HepG2 (cell line): ENCODE measurements at regions not wholly inside any gene's neighbourhood (a gene's known extent, or its start where the extent isn't known, plus 50 kb on each side); places are given as distances from the start of the nearest gene placed in this dataset.

Experiments
- ATAC-seq: fragments of 200-7000 bp; cut with Tn5 transposase; 3 replicates; pipeline ENCODE4 v1.9.1; 2020; ENCODE audit warnings: mild to moderate bottlenecking, moderate library complexity
- BruUV-seq: library from RNA; stranded (reverse); fragments of 400-500 nt; replicated peaks from 2 replicates; lab custom pipeline; 2021; lab: Mats Ljungman, UMichigan
- CTCF ChIA-PET: fragments of 300-600 bp; formaldehyde crosslinking; extraction: SDS; loops from one replicate; lab custom pipeline; 2021; ENCODE audit warnings: low total read pairs, inconsistent platforms, low intra/inter-chr PET ratio; lab: Yijun Ruan, JAX
- POLR2A ChIA-PET: fragments of 350-600 bp; sonication (Branson Sonifier 250); formaldehyde crosslinking; loops from one replicate; lab custom pipeline; 2020; ENCODE audit warnings: antibody characterized with exemption, inconsistent platforms; lab: Yijun Ruan, JAX
- DNase-seq: peaks from one replicate; pipeline ENCODE4 v3.0.0-alpha.2; 2015; ENCODE audit warnings: low spot score
- FAIRE-seq: peaks from 3 replicates; lab custom pipeline; 2011; peaks lifted over from hg19 to GRCh38; lab: Jason Lieb, UNC
- H2AFZ ChIP-seq: one replicate; pipeline ENCODE4 v1.6.1; 2011; ENCODE audit warnings: low read length, inconsistent platforms
- H3K27ac ChIP-seq: fragments of 300-600 bp; 3 replicates; pipeline ENCODE4 v1.8.0; 2011; ENCODE audit warnings: mixed run types, mild to moderate bottlenecking, mixed read lengths, low read length, inconsistent platforms; ENCODE audit not compliant: insufficient read depth; ENCODE audit errors: extremely low read length
- H3K27me3 ChIP-seq, 2 experiments: fragments of 200-600 bp in 1 of 2; 2 replicates in 1 of 2; 3 replicates in 1 of 2; pipeline versions ENCODE4 v1.6.0 to v1.8.0; 2011; ENCODE audit warnings: low read length in 2 of 2, mild to moderate bottlenecking in 2 of 2, moderate library complexity in 2 of 2, inconsistent platforms in 1 of 2; ENCODE audit not compliant: insufficient read depth in 2 of 2, control insufficient read depth in 1 of 2
- H3K36me3 ChIP-seq, 2 experiments: fragments of 200-600 bp in 1 of 2; replicated peaks in 1 of 2; 2 replicates in 1 of 2; 3 replicates in 1 of 2; pipeline versions ENCODE4 v1.5.1 to v1.8.0; 2011; ENCODE audit warnings: low read length in 2 of 2, inconsistent platforms in 1 of 2; ENCODE audit not compliant: insufficient read depth in 2 of 2, control insufficient read depth in 1 of 2
- H3K4me1 ChIP-seq: 2 replicates; pipeline ENCODE4 v1.5.1; 2012; ENCODE audit warnings: low read length, inconsistent platforms; ENCODE audit not compliant: insufficient read depth
- H3K4me2 ChIP-seq: 2 replicates; pipeline ENCODE4 v1.6.0; 2011; ENCODE audit warnings: low read depth, low read length, inconsistent platforms
- H3K4me3 ChIP-seq, 3 experiments: fragments of 200-600 bp in 1 of 3; sonication (generic), shearing (Covaris generic) in 1 of 3; replicated peaks in 1 of 3; 2 replicates each; pipeline ENCODE4 v1.5.1; 2011 to 2016; ENCODE audit warnings: low read length in 3 of 3, inconsistent platforms in 2 of 3, low read depth in 2 of 3, mild to moderate bottlenecking in 2 of 3, control low read depth in 1 of 3, mixed read lengths in 1 of 3; ENCODE audit not compliant: insufficient read depth in 1 of 3
- H3K79me2 ChIP-seq: one replicate; pipeline ENCODE4 v1.6.1; 2011; ENCODE audit warnings: low read length, inconsistent platforms; ENCODE audit not compliant: insufficient read depth
- H3K9ac ChIP-seq: 2 replicates; pipeline ENCODE4 v1.6.0; 2011; ENCODE audit warnings: mild to moderate bottlenecking, low read depth, low read length, inconsistent platforms; ENCODE audit not compliant: insufficient read depth
- H3K9me3 ChIP-seq: 2 replicates; pipeline ENCODE4 v1.5.1; 2012; ENCODE audit warnings: mild to moderate bottlenecking, low read length
- H4K20me1 ChIP-seq: 2 replicates; pipeline ENCODE4 v1.6.0; 2011; ENCODE audit warnings: inconsistent platforms, mild to moderate bottlenecking, low read length, moderate library complexity; ENCODE audit not compliant: insufficient read depth
- ARNT2 ChIP-seq: sonication (generic); formaldehyde crosslinking; IDR thresholded peaks from 2 replicates; pipeline ENCODE4 v1.8.0; 2022; ENCODE audit warnings: mild to moderate bottlenecking, low read depth, missing genetic modification reagents, moderate library complexity
- KIAA2018 ChIP-seq: sonication (generic); formaldehyde crosslinking; IDR thresholded peaks from 2 replicates; pipeline ENCODE4 v1.5.0; 2020; ENCODE audit warnings: mild to moderate bottlenecking, missing genetic modification reagents, borderline replicate concordance
- LBX2 ChIP-seq: sonication (generic); formaldehyde crosslinking; IDR thresholded peaks from 2 replicates; pipeline ENCODE4 v1.5.0; 2020; ENCODE audit warnings: missing genetic modification reagents, mild to moderate bottlenecking, borderline replicate concordance
- MAX ChIP-seq: IDR thresholded peaks from 2 replicates; pipeline ENCODE4 v1.6.1; 2012; ENCODE audit warnings: inconsistent platforms
- MBNL3 ChIP-seq: fragments of 250-450 bp; sonication (Bioruptor Pico); conservative IDR thresholded peaks from 2 replicates; pipeline ENCODE4 v1.8.0; 2022; ENCODE audit warnings: mild to moderate bottlenecking, inconsistent platforms
- ZFYVE20 ChIP-seq: sonication (generic); formaldehyde crosslinking; IDR thresholded peaks from 2 replicates; pipeline ENCODE4 v1.8.0; 2023; ENCODE audit warnings: low read depth, mild to moderate bottlenecking, moderate library complexity, missing genetic modification reagents, borderline replicate concordance
- ZNF160 ChIP-seq: sonication (generic); formaldehyde crosslinking; IDR thresholded peaks from 2 replicates; pipeline ENCODE4 v1.8.0; 2022; ENCODE audit warnings: mild to moderate bottlenecking, inconsistent platforms, missing genetic modification reagents
- WGBS: methylation state at CpG from one replicate; pipeline ENCODE4 v1.1.6; 2017; ENCODE audit warnings: low lambda C conversion rate; 5-methylcytosine and 5-hydroxymethylcytosine counted together
- in situ Hi-C: cut with HindIII; loops from 2 replicates; pipeline ENCODE4 v1.10.0; 2017; ENCODE audit warnings: low pct_unique_long_range_greater_than_20kb; ENCODE audit not compliant: extremely low pct_ligation_motif_present
- intact Hi-C: fragments of 100-400 bp; cut with micrococcal nuclease; formaldehyde crosslinking; loops from one replicate; pipeline ENCODE4 v1.10.0; 2022; ENCODE audit not compliant: unreplicated experiment

GRCh38 chr6:93120154-93120742 is 299.1 kb downstream of the EPHA7 start:
- in situ Hi-C loops: no loop called here
- Histone ChIP-seq H3K79me2 (no peaks in the 10 kb centered on the region), H3K27ac (no peak overlapping the region), H3K36me3 (no peaks in the 10 kb centered on the region), H3K4me1 (no peaks in the 10 kb centered on the region), H3K4me3 (no peak overlapping the region), H2AFZ (no peak overlapping the region), H4K20me1 (no peaks in the 10 kb centered on the region), H3K9ac (no peak overlapping the region), H3K4me2 (no peak overlapping the region), H3K9me3 (no peaks in the 10 kb centered on the region), H3K27me3 (no peaks in the 10 kb centered on the region)
- intact Hi-C loops: no loop called here
- FAIRE-seq (no peak), DNase-seq (no peak), ATAC-seq (no peak)
- CTCF ChIA-PET: no interaction called here
- no TSS peak for BruUV-seq
- WGBS: 9% methylated on average over 1 of the region's 1 CpG
- POLR2A ChIA-PET: no interaction called here
- no peak for TF ChIP-seq KIAA2018
- no peak for TF ChIP-seq MBNL3 (CRISPR knock-in tag)
- no peak for TF ChIP-seq ARNT2 (CRISPR knock-in tag)
- TF ChIP-seq LBX2 (CRISPR knock-in tag): no peak
- no peak for TF ChIP-seq MAX
- TF ChIP-seq ZNF160: no peak
- TF ChIP-seq ZFYVE20 (CRISPR knock-in tag): no peak
